A549 (cell line): ENCODE measurements at regions not wholly inside any gene's neighbourhood (a gene's known extent, or its start where the extent isn't known, plus 50 kb on each side); places are given as distances from the start of the nearest gene placed in this dataset.

Source experiments
- ATAC-seq, 2 experiments: fragments of 200-7000 bp in 1 of 2; fragments of >200 bp in 1 of 2; cut with Nextera tagmentation in 1 of 2; cut with Tn5 transposase in 1 of 2; 3 replicates each; pipeline versions ENCODE4 v1.8.0 to v1.9.1; 2018 to 2020; ENCODE audit warnings: mild to moderate bottlenecking in 1 of 2, moderate library complexity in 1 of 2
- CTCF ChIA-PET: fragments of 300-600 bp; sonication (Branson Sonifier 250); formaldehyde crosslinking; extraction: SDS; loops from one replicate; lab custom pipeline; 2021; ENCODE audit warnings: antibody characterized with exemption, inconsistent platforms; lab: Yijun Ruan, JAX
- POLR2A ChIA-PET: fragments of 350-600 bp; formaldehyde crosslinking; extraction: SDS; loops from one replicate; lab custom pipeline; 2021; ENCODE audit warnings: antibody characterized with exemption, inconsistent platforms; lab: Yijun Ruan, JAX
- DNase-seq, 2 experiments: peaks; one replicate each; pipeline versions ENCODE4 v3.0.0 to v3.0.0-alpha.2; 2011 to 2016; ENCODE audit warnings: low read depth in 1 of 2, low spot score in 1 of 2
- FAIRE-seq: peaks from 2 replicates; lab custom pipeline; 2011; peaks lifted over from hg19 to GRCh38; lab: Jason Lieb, UNC
- H3K27ac ChIP-seq, 2 experiments: fragments of >200 bp; sonication (Bioruptor Twin); formaldehyde crosslinking; 3 replicates each; pipeline ENCODE4 v1.5.1; 2016 to 2017
- H3K4me1 ChIP-seq: fragments of >200 bp; sonication (Bioruptor Twin); formaldehyde crosslinking; 3 replicates; pipeline ENCODE4 v1.6.1; 2016
- H3K4me2 ChIP-seq: fragments of >200 bp; sonication (Bioruptor Twin); formaldehyde crosslinking; 3 replicates; pipeline ENCODE4 v1.6.1; 2016
- H3K4me3 ChIP-seq: fragments of >200 bp; sonication (Bioruptor Twin); formaldehyde crosslinking; 3 replicates; pipeline ENCODE4 v1.5.1; 2016
- H3K9me3 ChIP-seq: fragments of >200 bp; sonication (Bioruptor Twin); formaldehyde crosslinking; 3 replicates; pipeline ENCODE4 v1.6.1; 2016
- CBX8 ChIP-seq: fragments of 200-600 bp; sonication (generic); IDR thresholded peaks from 2 replicates; pipeline ENCODE4 v1.6.1; 2016
- CHD2 ChIP-seq: fragments of 150-350 bp; IDR thresholded peaks from 2 replicates; pipeline ENCODE4 v1.6.1; 2014; ENCODE audit warnings: low read length; ENCODE audit not compliant: partially characterized antibody
- E2F6 ChIP-seq: IDR thresholded peaks from 2 replicates; pipeline ENCODE4 v1.6.1; 2012; ENCODE audit warnings: low read depth, borderline replicate concordance
- EHF ChIP-seq: fragments of 250-450 bp; sonication (Bioruptor Pico); IDR thresholded peaks from 2 replicates; pipeline ENCODE4 v1.5.0; 2020; ENCODE audit warnings: mild to moderate bottlenecking
- EHMT2 ChIP-seq: fragments of 200-600 bp; sonication (generic); IDR thresholded peaks from 2 replicates; pipeline ENCODE4 v1.6.1; 2016; ENCODE audit warnings: antibody characterized with exemption, low read depth, mild to moderate bottlenecking, moderate library complexity
- ESRRA ChIP-seq: fragments of 150-350 bp; IDR thresholded peaks from 2 replicates; pipeline ENCODE4 v1.6.1; 2014; ENCODE audit warnings: mild to moderate bottlenecking, low read length, borderline replicate concordance
- FOSB ChIP-seq: fragments of 250-450 bp; sonication (Bioruptor Pico); IDR thresholded peaks from 2 replicates; pipeline ENCODE4 v1.5.0; 2020; ENCODE audit warnings: mild to moderate bottlenecking, moderate library complexity
- GATA3 ChIP-seq: IDR thresholded peaks from 2 replicates; pipeline ENCODE4 v1.6.1; 2012; ENCODE audit warnings: borderline replicate concordance
- HEYL ChIP-seq: fragments of 250-450 bp; sonication (Bioruptor Pico); IDR thresholded peaks from 2 replicates; pipeline ENCODE4 v1.8.0; 2021; ENCODE audit warnings: mild to moderate bottlenecking, moderate library complexity
- HOXB13 ChIP-seq: fragments of 250-450 bp; sonication (Bioruptor Pico); IDR thresholded peaks from 2 replicates; pipeline ENCODE4 v1.5.0; 2020; ENCODE audit warnings: low read depth, mild to moderate bottlenecking, moderate library complexity
- HOXB5 ChIP-seq: fragments of 250-450 bp; sonication (Bioruptor Pico); IDR thresholded peaks from 2 replicates; pipeline ENCODE4 v1.5.0; 2020; ENCODE audit warnings: mild to moderate bottlenecking, moderate library complexity
- MAFK ChIP-seq: fragments of 450-650 bp; IDR thresholded peaks from 2 replicates; pipeline ENCODE4 v1.6.1; 2014; ENCODE audit not compliant: partially characterized antibody
- MAZ ChIP-seq: fragments of 150-350 bp; IDR thresholded peaks from 2 replicates; pipeline ENCODE4 v1.6.1; 2014; ENCODE audit warnings: antibody characterized with exemption, low read depth, low read length, borderline replicate concordance
- MYC ChIP-seq: IDR thresholded peaks from 2 replicates; pipeline ENCODE4 v1.6.1; 2012; ENCODE audit warnings: mild to moderate bottlenecking, inconsistent platforms, low read length, improper control_type of control experiment, borderline replicate concordance
- NFE2L2 ChIP-seq: fragments of 150-350 bp; conservative IDR thresholded peaks from 2 replicates; pipeline ENCODE4 v1.6.1; 2014; ENCODE audit warnings: low read length
- POLR2AphosphoS2 ChIP-seq: conservative IDR thresholded peaks from 2 replicates; pipeline ENCODE4 v1.6.1; 2012; ENCODE audit warnings: low read length, improper control_type of control experiment, inconsistent platforms
- RAD21 ChIP-seq, 2 experiments: fragments of >200 bp in 1 of 2; sonication (Bioruptor Twin) in 1 of 2; formaldehyde crosslinking in 1 of 2; IDR thresholded peaks in 1 of 2; conservative IDR thresholded peaks in 1 of 2; 2 replicates in 1 of 2; 3 replicates in 1 of 2; pipeline ENCODE4 v1.6.1; 2012 to 2018; ENCODE audit warnings: inconsistent platforms in 1 of 2
- RCOR1 ChIP-seq: fragments of 150-350 bp; IDR thresholded peaks from 2 replicates; pipeline ENCODE4 v1.6.1; 2014; ENCODE audit warnings: antibody characterized with exemption, low read length, low read depth
- TFCP2L1 ChIP-seq: fragments of 250-450 bp; sonication (Bioruptor Pico); IDR thresholded peaks from 2 replicates; pipeline ENCODE4 v1.5.0; 2021; ENCODE audit warnings: mild to moderate bottlenecking
- ZFP36 ChIP-seq: fragments of 450-650 bp; IDR thresholded peaks from 2 replicates; pipeline ENCODE4 v1.6.1; 2014; ENCODE audit warnings: borderline replicate concordance; ENCODE audit not compliant: partially characterized antibody
- ZNF302 ChIP-seq: fragments of 250-450 bp; sonication (Bioruptor Pico); IDR thresholded peaks from 2 replicates; pipeline ENCODE4 v1.9.0; 2021; ENCODE audit warnings: inconsistent platforms, mild to moderate bottlenecking, moderate library complexity
- WGBS: methylation state at CpG from one replicate; pipeline ENCODE4 v1.1.6; 2017; ENCODE audit errors: missing lambda C conversion rate; 5-methylcytosine and 5-hydroxymethylcytosine counted together
- TF ChIP-seq, protein P1 (sequence below): fragments of >200 bp; sonication (Bioruptor Twin); formaldehyde crosslinking; IDR thresholded peaks from 2 replicates; pipeline ENCODE4 v1.6.1; 2016
- TF ChIP-seq, protein P2 (sequence below): fragments of 450-650 bp; IDR thresholded peaks from 2 replicates; pipeline ENCODE4 v1.6.1; 2014; ENCODE audit warnings: antibody characterized with exemption

GRCh38 chr6:43845646-43846045, 75.6 kb downstream of the VEGFA start:
- H3K27ac ChIP-seq, result no peak overlapping the region
- WGBS, result 37% methylated on average over 3 of the region's 3 CpGs
- H3K4me1 ChIP-seq, result no peaks in the 10 kb centered on the region
- ATAC-seq (no peak), FAIRE-seq (no peak), DNase-seq (no peak)
- no peak overlapping the region for H3K4me2 ChIP-seq
- H3K4me3 ChIP-seq, result no peak overlapping the region
- ChIA-PET POLR2A (no interaction called here), CTCF (interaction anchor here (0.6 to 1.4 kb wide), 5 partner anchors 8 to 233 kb away, joined by 3 to 4 read pairs (median 3); no protein-coding TSS in a partner anchor)
- no peaks in the 10 kb centered on the region for H3K9me3 ChIP-seq
- TF ChIP-seq TFCP2L1 (CRISPR knock-in tag) (no peak), HOXB13 (CRISPR knock-in tag) (no peak), ZFP36 (no peak), POLR2AphosphoS2 (no peak), EHF (CRISPR knock-in tag) (no peak), MAZ (no peak), FOSB (CRISPR knock-in tag) (no peak), ZNF302 (CRISPR knock-in tag) (no peak), E2F6 (no peak)
- TF ChIP-seq, protein P1, sequence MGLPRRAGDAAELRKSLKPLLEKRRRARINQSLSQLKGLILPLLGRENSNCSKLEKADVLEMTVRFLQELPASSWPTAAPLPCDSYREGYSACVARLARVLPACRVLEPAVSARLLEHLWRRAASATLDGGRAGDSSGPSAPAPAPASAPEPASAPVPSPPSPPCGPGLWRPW, result no peak

DNA sequence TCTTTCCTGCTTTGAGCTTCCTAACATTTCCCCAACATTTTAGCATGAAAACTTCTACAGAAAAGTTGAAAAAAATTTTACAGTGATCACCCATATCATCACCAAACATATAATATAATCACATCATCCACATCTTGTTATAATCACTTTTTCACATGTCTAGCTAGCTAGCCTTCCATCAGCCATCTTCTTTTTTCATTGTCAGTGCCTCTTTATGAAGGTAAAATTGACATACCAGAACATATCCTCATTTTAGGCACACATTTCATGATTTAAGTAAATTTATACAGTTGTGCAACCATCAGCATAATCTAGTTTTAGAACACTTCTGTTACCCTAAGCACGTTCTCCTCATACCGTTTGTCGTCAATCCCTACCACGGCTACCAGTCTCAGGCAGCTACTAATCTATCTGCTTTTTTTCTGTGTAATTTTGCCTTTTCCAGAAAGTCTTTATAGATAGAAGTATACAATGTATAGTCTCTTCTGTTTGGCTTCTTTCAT, 73.7 kb downstream of the VEGFA start:
- no peaks in the 10 kb centered on the region for H3K9me3 ChIP-seq
- H3K27ac ChIP-seq, result no peak overlapping the region
- ATAC-seq (no peak), DNase-seq (no peak), FAIRE-seq (no peak)
- no peak overlapping the region for H3K4me3 ChIP-seq
- TF ChIP-seq FOSB (CRISPR knock-in tag), result no peak
- no peak for TF ChIP-seq MAZ
- TF ChIP-seq HOXB13 (CRISPR knock-in tag), result no peak
- TF ChIP-seq MAFK, result peak; percentile 26
- no peak overlapping the region for H3K4me2 ChIP-seq
- peaks cover 7% of the 10 kb centered on the region for H3K4me1 ChIP-seq
- CTCF ChIA-PET, result interaction anchor here (1.1 to 1.3 kb wide), 2 partner anchors 13 to 74 kb away, joined by 3 read pairs; no protein-coding TSS in a partner anchor
- 85% methylated on average over 4 of the region's 4 CpGs for WGBS
- POLR2A ChIA-PET, result no interaction called here

DNA sequence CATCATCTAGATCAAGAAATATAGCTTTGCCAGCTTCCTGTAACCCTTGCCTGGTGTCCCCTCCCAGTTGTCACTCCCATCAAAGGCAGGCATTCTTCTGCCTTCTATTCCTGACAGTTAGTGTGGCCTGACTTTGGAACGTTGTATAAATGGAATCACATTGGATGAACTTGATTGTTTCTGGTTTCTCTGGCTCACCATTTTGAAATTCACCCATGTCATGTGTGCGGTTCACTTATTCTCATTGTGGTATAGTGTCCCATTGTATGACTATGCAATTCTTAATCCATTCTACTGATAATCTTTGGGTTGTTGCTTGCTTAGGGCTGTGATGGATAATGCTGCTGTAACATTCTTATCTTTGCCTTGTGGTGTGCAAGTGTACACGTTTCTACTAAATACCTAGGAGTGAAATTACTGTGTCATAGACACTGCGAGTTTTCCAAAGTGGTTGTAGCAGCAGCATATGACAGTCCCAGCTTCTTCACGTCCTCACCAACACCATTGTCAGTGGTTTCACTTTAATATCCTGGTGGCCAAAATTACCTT, 73.2 kb downstream of the VEGFA start:
- CTCF ChIA-PET, result interaction anchor here (1.1 kb wide), 1 partner anchor 13 kb away, joined by 3 read pairs; no protein-coding TSS in a partner anchor
- no peak for TF ChIP-seq ESRRA
- TF ChIP-seq, all 56 proteins: peak for 0
- Histone ChIP-seq H3K4me1 (peaks cover 13% of the 10 kb centered on the region), H3K9me3 (no peaks in the 10 kb centered on the region), H3K27ac (no peak overlapping the region), H3K4me2 (no peak overlapping the region), H3K4me3 (no peak overlapping the region)
- 45% methylated on average over 5 of the region's 5 CpGs for WGBS
- ATAC-seq (no peak), FAIRE-seq (no peak), DNase-seq (no peak)
- POLR2A ChIA-PET, result no interaction called here

DNA sequence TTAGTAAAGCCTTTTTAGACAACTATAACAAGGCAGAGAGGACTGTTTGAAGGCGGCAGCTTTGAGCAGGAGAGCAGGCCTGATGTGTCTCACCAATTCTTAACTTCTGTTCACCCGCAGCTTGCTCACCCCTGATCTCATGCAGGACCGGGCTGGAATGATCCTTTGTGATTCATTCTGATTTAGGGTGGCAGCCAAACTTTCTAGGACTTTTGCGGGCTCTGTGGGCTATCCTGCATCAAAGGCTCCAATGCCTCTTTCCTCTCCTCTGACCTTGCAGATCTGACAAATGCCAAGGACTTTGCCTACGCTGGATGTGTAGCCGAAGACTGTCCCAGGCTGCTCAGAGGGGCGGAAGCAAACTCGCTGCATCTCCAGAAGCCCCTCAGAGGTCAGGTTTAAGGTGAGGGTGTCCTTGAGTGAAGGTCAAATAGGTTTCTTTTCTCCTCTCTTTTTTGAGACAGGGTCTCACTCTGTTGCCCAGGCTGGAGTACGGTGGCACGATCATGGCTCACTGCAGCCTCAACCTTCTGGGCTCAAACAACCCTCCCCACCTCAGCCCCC, 72.3 kb downstream of the VEGFA start:
- TF ChIP-seq RCOR1 (no peak), MYC (no peak), EHMT2 (no peak), E2F6 (no peak), CBX8 (no peak), NFE2L2 (no peak), CHD2 (no peak), RAD21 (conservative IDR thresholded peaks at IDR 0.05 in 1 of 2, IDR thresholded peaks at IDR 0.05 in 1 of 2) (no peak), HOXB5 (CRISPR knock-in tag) (no peak), MAZ (no peak), HEYL (no peak), GATA3 (no peak), MAFK (no peak)
- TF ChIP-seq, protein P2, sequence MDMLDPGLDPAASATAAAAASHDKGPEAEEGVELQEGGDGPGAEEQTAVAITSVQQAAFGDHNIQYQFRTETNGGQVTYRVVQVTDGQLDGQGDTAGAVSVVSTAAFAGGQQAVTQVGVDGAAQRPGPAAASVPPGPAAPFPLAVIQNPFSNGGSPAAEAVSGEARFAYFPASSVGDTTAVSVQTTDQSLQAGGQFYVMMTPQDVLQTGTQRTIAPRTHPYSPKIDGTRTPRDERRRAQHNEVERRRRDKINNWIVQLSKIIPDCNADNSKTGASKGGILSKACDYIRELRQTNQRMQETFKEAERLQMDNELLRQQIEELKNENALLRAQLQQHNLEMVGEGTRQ, result no peak
- TF ChIP-seq, protein P1, result no peak
- ChIA-PET POLR2A (no interaction called here), CTCF (no interaction called here)
- ATAC-seq (no peak), FAIRE-seq (no peak), DNase-seq (no peak)
- H3K4me1 ChIP-seq, result peaks cover 19% of the 10 kb centered on the region
- WGBS, result 72% methylated on average over 10 of the region's 10 CpGs
- H3K27ac ChIP-seq, result no peak overlapping the region
- H3K4me2 ChIP-seq, result no peak overlapping the region
- H3K9me3 ChIP-seq, result no peaks in the 10 kb centered on the region
- no peak overlapping the region for H3K4me3 ChIP-seq
